SK-N-SH treated with all-trans-retinoic acid at 6 μM for 48 hours (cell line): ENCODE measurements at regions not wholly inside any gene's neighbourhood (a gene's known extent, or its start where the extent isn't known, plus 50 kb on each side); places are given as distances from the start of the nearest gene placed in this dataset.

ENCODE experiments used
- ATAC-seq: fragments of 200-7000 bp; cut with Tn5 transposase; 3 replicates; pipeline ENCODE4 v1.9.1; 2020; ENCODE audit warnings: mild to moderate bottlenecking, moderate library complexity
- ARNTL ChIP-seq: fragments of 450-650 bp; formaldehyde crosslinking; IDR thresholded peaks from 2 replicates; pipeline ENCODE4 v1.5.0; 2020; ENCODE audit warnings: low read depth, mild to moderate bottlenecking, moderate library complexity, borderline replicate concordance
- BACH2 ChIP-seq: fragments of 250-450 bp; sonication (Bioruptor Pico); IDR thresholded peaks from 2 replicates; pipeline ENCODE4 v1.9.0; 2021; ENCODE audit warnings: mild to moderate bottlenecking, borderline replicate concordance
- ESRRG ChIP-seq: fragments of 250-450 bp; sonication (Bioruptor Pico); IDR thresholded peaks from 2 replicates; pipeline ENCODE4 v1.6.1; 2021; ENCODE audit warnings: mild to moderate bottlenecking
- ISL1 ChIP-seq: fragments of 250-450 bp; sonication (Bioruptor Pico); IDR thresholded peaks from 2 replicates; pipeline ENCODE4 v2.1.2; 2022; ENCODE audit warnings: mild to moderate bottlenecking, moderate library complexity
- OSR1 ChIP-seq: fragments of 250-450 bp; sonication (Bioruptor Pico); IDR thresholded peaks from 2 replicates; pipeline ENCODE4 v1.8.0; 2022; ENCODE audit warnings: moderate library complexity, mild to moderate bottlenecking, inconsistent platforms
- RARB ChIP-seq: fragments of 250-450 bp; sonication (Bioruptor Pico); IDR thresholded peaks from 2 replicates; pipeline ENCODE4 v1.8.0; 2021; ENCODE audit warnings: mild to moderate bottlenecking, moderate library complexity
- SNAI2 ChIP-seq: fragments of 250-450 bp; sonication (Bioruptor Pico); IDR thresholded peaks from 2 replicates; pipeline ENCODE4 v1.5.0; 2020; ENCODE audit warnings: mild to moderate bottlenecking, moderate library complexity
- TCF4 ChIP-seq: fragments of 250-450 bp; sonication (Bioruptor Pico); IDR thresholded peaks from 2 replicates; pipeline ENCODE4 v1.8.0; 2021; ENCODE audit warnings: mild to moderate bottlenecking, moderate library complexity, borderline replicate concordance
- TOX ChIP-seq: fragments of 250-450 bp; sonication (Bioruptor Pico); IDR thresholded peaks from 2 replicates; pipeline ENCODE4 v1.8.0; 2021; ENCODE audit warnings: mild to moderate bottlenecking, moderate library complexity, borderline replicate concordance
- ZC3H10 ChIP-seq: fragments of 250-450 bp; sonication (Bioruptor Pico); IDR thresholded peaks from 2 replicates; pipeline ENCODE4 v1.5.1; 2021; ENCODE audit warnings: mild to moderate bottlenecking, moderate library complexity
- ZFP3 ChIP-seq: fragments of 250-450 bp; sonication (Bioruptor Pico); IDR thresholded peaks from 2 replicates; pipeline ENCODE4 v1.5.0; 2020; ENCODE audit warnings: mild to moderate bottlenecking, moderate library complexity
- ZFP30 ChIP-seq: fragments of 450-650 bp; formaldehyde crosslinking; IDR thresholded peaks from 2 replicates; pipeline ENCODE4 v1.5.0; 2022; ENCODE audit warnings: mild to moderate bottlenecking, moderate library complexity
- ZNF565 ChIP-seq: fragments of 450-650 bp; formaldehyde crosslinking; conservative IDR thresholded peaks from 2 replicates; pipeline ENCODE4 v1.5.0; 2020; ENCODE audit warnings: low read depth, mild to moderate bottlenecking, moderate library complexity
- ZNF70 ChIP-seq: fragments of 450-650 bp; formaldehyde crosslinking; IDR thresholded peaks from 2 replicates; pipeline ENCODE4 v1.5.0; 2020; ENCODE audit warnings: mild to moderate bottlenecking, moderate library complexity
- ZNF8 ChIP-seq: fragments of 450-650 bp; formaldehyde crosslinking; IDR thresholded peaks from 2 replicates; pipeline ENCODE4 v1.5.0; 2020; ENCODE audit warnings: mild to moderate bottlenecking, moderate library complexity
- TF ChIP-seq, protein P1 (sequence below): fragments of 250-450 bp; sonication (Bioruptor Pico); IDR thresholded peaks from 2 replicates; pipeline ENCODE4 v1.5.0; 2020; ENCODE audit warnings: mild to moderate bottlenecking, moderate library complexity
- TF ChIP-seq, protein P2 (sequence below): fragments of 250-450 bp; sonication (Bioruptor Pico); IDR thresholded peaks from 2 replicates; pipeline ENCODE4 v1.8.0; 2021; ENCODE audit warnings: low read depth, mild to moderate bottlenecking, moderate library complexity, borderline replicate concordance
- TF ChIP-seq, protein P3 (sequence below): fragments of 250-450 bp; sonication (Bioruptor Pico); IDR thresholded peaks from 2 replicates; pipeline ENCODE4 v1.5.1; 2021; ENCODE audit warnings: mild to moderate bottlenecking, moderate library complexity
- TF ChIP-seq, protein P4 (sequence below): fragments of 250-450 bp; sonication (Bioruptor Pico); IDR thresholded peaks from 2 replicates; pipeline ENCODE4 v1.5.1; 2020; ENCODE audit warnings: low read depth, mild to moderate bottlenecking, moderate library complexity
- TF ChIP-seq, protein P5 (sequence below): fragments of 250-450 bp; sonication (Bioruptor Pico); IDR thresholded peaks from 2 replicates; pipeline ENCODE4 v1.8.0; 2020; ENCODE audit warnings: mild to moderate bottlenecking, moderate library complexity, borderline replicate concordance

DNA sequence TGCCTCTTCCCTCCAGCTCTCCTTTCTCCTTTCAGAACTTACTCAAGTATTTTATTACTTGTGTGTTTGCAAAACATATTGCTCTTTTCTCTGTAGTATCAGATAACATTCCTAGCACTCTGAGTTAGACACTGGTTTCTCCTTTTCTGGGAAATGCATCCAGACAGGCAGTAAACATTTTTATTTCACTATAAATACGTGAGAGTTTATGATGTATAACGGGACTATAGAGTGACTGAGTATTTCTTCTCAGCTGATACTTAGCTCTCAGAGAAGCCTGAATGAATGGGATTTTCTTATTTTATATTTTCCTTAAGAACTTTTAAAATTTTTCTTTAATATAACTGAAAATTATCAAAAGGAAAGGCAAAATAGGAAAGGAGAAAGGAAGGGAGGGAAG, 211.2 kb upstream of the EDNRB start:
- TF ChIP-seq RARB (no peak), TOX (CRISPR knock-in tag) (no peak), ESRRG (CRISPR knock-in tag) (no peak), BACH2 (CRISPR knock-in tag) (no peak), TCF4 (CRISPR knock-in tag) (no peak)
- TF ChIP-seq, protein P1, sequence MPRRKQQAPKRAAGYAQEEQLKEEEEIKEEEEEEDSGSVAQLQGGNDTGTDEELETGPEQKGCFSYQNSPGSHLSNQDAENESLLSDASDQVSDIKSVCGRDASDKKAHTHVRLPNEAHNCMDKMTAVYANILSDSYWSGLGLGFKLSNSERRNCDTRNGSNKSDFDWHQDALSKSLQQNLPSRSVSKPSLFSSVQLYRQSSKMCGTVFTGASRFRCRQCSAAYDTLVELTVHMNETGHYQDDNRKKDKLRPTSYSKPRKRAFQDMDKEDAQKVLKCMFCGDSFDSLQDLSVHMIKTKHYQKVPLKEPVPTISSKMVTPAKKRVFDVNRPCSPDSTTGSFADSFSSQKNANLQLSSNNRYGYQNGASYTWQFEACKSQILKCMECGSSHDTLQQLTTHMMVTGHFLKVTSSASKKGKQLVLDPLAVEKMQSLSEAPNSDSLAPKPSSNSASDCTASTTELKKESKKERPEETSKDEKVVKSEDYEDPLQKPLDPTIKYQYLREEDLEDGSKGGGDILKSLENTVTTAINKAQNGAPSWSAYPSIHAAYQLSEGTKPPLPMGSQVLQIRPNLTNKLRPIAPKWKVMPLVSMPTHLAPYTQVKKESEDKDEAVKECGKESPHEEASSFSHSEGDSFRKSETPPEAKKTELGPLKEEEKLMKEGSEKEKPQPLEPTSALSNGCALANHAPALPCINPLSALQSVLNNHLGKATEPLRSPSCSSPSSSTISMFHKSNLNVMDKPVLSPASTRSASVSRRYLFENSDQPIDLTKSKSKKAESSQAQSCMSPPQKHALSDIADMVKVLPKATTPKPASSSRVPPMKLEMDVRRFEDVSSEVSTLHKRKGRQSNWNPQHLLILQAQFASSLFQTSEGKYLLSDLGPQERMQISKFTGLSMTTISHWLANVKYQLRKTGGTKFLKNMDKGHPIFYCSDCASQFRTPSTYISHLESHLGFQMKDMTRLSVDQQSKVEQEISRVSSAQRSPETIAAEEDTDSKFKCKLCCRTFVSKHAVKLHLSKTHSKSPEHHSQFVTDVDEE (CRISPR knock-in tag) = no peak
- TF ChIP-seq, protein P2, sequence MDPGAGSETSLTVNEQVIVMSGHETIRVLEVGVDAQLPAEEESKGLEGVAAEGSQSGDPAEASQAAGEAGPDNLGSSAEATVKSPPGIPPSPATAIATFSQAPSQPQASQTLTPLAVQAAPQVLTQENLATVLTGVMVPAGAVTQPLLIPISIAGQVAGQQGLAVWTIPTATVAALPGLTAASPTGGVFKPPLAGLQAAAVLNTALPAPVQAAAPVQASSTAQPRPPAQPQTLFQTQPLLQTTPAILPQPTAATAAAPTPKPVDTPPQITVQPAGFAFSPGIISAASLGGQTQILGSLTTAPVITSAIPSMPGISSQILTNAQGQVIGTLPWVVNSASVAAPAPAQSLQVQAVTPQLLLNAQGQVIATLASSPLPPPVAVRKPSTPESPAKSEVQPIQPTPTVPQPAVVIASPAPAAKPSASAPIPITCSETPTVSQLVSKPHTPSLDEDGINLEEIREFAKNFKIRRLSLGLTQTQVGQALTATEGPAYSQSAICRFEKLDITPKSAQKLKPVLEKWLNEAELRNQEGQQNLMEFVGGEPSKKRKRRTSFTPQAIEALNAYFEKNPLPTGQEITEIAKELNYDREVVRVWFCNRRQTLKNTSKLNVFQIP (CRISPR knock-in tag) = no peak
- no peak for ATAC-seq

DNA sequence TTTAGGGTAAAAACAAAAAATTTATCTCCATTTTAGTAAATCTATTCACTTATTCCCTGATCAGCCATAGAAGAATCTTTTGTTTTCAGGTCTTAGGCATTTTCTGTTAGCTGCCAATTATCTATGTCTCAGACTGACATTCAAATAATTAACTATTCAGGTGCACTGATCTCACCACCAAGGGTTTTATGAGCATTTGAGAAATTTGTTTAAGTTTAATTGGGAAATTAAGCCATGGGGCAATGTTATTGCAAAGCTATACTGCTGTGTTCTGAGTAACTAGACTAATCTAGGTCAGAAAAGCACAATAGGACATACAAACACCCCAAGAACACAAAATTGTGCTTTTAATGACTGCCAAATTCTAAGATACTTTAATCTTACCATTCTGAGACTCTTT, 210.7 kb upstream of the EDNRB start:
- no peak for ATAC-seq
- no peak for TF ChIP-seq TCF4 (CRISPR knock-in tag)
- TF ChIP-seq ZC3H10 (CRISPR knock-in tag) = no peak
- no peak for TF ChIP-seq BACH2 (CRISPR knock-in tag)
- no peak for TF ChIP-seq ZFP3 (CRISPR knock-in tag)
- no peak for TF ChIP-seq ZNF8 (CRISPR knock-in tag)
- no peak for TF ChIP-seq ARNTL (CRISPR knock-in tag)
- TF ChIP-seq, protein P3, sequence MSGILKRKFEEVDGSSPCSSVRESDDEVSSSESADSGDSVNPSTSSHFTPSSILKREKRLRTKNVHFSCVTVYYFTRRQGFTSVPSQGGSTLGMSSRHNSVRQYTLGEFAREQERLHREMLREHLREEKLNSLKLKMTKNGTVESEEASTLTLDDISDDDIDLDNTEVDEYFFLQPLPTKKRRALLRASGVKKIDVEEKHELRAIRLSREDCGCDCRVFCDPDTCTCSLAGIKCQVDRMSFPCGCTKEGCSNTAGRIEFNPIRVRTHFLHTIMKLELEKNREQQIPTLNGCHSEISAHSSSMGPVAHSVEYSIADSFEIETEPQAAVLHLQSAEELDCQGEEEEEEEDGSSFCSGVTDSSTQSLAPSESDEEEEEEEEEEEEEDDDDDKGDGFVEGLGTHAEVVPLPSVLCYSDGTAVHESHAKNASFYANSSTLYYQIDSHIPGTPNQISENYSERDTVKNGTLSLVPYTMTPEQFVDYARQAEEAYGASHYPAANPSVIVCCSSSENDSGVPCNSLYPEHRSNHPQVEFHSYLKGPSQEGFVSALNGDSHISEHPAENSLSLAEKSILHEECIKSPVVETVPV (CRISPR knock-in tag) = no peak
- no peak for TF ChIP-seq ESRRG (CRISPR knock-in tag)
- TF ChIP-seq OSR1 = no peak
- TF ChIP-seq ZNF565 (CRISPR knock-in tag) = no peak

DNA sequence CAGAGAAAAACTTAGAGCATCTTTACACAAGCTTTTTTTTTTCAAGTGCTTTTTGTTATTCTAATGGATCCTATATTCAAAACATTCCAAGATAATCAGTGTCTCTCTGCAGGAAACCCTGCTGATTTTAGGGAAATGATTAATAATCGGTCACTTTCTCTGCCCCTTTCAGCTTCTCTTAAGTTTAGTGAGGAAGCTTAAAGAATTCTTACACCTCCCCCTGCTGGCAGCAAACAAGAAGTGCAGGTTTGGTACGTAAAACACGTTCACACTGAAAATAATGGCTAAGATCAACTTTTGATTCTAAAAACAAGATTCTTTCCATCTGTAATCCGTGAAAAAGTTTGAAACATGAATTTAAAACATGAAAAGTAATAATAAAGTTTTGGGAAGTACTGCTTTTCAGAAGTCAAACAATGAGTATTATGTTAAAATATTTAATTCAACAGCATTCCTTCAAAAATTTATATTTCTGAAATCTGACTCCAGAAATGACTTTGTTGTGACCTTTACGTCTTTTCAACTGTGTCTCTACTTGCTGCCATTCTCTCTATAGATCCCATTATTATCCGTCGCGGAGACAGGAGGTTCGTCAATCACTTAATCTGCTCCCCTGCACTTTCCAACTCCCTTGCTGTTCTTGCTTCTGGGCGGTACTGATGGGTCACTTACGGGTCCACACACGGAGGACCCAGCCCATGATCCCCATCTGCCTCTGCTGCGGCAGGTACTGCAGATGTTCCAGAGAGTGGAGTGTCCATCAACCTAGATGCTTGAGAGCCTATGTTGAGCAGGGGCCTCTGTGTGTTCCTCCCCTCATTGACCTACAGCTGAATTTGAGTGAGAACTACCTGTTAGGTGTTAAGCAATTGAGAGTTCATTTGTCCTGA, 203.1 kb upstream of the EDNRB start:
- peak; percentile 77 for ATAC-seq
- no peak for TF ChIP-seq RARB
- TF ChIP-seq BACH2 (CRISPR knock-in tag) = no peak
- TF ChIP-seq, protein P1 (CRISPR knock-in tag) = no peak

DNA sequence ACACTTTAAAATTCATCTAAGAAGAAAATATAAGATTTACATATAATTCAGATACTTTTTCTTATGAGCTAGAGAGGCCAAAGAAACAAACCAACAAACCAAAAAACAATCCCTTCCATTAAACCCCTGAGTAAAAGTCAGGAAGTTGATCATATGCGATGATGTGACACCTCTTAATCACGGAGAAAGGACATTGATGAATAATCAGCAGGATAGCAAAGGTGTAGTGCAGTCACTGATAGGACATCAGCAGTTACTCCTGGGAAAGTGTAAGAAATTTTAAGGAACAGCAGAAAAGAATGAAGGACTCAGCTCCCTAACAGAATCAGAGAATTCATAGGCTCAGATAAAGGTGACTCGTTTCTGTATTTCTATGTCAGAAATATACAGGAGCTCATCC, 202.4 kb upstream of the EDNRB start:
- ATAC-seq = no peak
- no peak for TF ChIP-seq SNAI2 (CRISPR knock-in tag)
- TF ChIP-seq RARB = no peak
- TF ChIP-seq, protein P4, sequence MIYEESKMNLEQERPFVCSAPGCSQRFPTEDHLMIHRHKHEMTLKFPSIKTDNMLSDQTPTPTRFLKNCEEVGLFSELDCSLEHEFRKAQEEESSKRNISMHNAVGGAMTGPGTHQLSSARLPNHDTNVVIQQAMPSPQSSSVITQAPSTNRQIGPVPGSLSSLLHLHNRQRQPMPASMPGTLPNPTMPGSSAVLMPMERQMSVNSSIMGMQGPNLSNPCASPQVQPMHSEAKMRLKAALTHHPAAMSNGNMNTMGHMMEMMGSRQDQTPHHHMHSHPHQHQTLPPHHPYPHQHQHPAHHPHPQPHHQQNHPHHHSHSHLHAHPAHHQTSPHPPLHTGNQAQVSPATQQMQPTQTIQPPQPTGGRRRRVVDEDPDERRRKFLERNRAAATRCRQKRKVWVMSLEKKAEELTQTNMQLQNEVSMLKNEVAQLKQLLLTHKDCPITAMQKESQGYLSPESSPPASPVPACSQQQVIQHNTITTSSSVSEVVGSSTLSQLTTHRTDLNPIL = no peak
- no peak for TF ChIP-seq ISL1 (CRISPR knock-in tag)
- TF ChIP-seq, protein P3 (CRISPR knock-in tag) = no peak
- no peak for TF ChIP-seq ZFP30 (CRISPR knock-in tag)
- TF ChIP-seq BACH2 (CRISPR knock-in tag) = no peak
- TF ChIP-seq OSR1 = no peak
- TF ChIP-seq ESRRG (CRISPR knock-in tag) = no peak
- no peak for TF ChIP-seq TCF4 (CRISPR knock-in tag)
- TF ChIP-seq ZNF8 (CRISPR knock-in tag) = no peak
- no peak for TF ChIP-seq ZNF70 (CRISPR knock-in tag)
- TF ChIP-seq, protein P5, sequence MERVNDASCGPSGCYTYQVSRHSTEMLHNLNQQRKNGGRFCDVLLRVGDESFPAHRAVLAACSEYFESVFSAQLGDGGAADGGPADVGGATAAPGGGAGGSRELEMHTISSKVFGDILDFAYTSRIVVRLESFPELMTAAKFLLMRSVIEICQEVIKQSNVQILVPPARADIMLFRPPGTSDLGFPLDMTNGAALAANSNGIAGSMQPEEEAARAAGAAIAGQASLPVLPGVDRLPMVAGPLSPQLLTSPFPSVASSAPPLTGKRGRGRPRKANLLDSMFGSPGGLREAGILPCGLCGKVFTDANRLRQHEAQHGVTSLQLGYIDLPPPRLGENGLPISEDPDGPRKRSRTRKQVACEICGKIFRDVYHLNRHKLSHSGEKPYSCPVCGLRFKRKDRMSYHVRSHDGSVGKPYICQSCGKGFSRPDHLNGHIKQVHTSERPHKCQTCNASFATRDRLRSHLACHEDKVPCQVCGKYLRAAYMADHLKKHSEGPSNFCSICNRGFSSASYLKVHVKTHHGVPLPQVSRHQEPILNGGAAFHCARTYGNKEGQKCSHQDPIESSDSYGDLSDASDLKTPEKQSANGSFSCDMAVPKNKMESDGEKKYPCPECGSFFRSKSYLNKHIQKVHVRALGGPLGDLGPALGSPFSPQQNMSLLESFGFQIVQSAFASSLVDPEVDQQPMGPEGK (CRISPR knock-in tag) = no peak
- TF ChIP-seq ZFP3 (CRISPR knock-in tag) = no peak
